ENCODE measurements at regions not wholly inside any gene's neighbourhood (a gene's known extent, or its start where the extent isn't known, plus 50 kb on each side); places are given as distances from the start of the nearest gene placed in this dataset.

DNA sequence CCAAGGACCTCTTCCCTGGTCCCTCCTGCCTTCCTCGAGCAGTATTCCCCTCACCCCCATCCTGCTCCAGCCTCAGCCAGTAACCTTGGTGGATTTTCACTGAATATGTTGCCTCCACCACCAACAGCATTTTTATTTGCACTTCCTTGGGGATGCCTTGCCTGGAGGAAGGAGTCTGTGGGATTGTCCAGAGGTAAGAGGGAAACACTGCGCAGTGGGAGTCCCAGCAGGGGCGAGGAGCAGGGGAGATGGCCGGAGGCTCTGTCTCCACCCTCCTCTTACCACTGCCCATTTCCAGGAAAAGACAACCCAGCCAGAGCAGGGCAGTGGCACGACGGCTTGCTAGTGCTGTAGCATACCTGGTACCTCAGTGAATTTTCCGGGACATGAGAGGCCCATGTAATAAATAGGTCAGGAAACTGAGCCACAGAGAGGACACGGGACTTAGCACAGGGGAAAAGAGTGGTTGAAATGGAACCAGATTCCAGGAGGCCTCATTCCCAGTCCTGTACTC lies 388.2 kb upstream of the PODXL start:
- Histone ChIP-seq H3K9ac (ENCODE audit: low read depth, low read length) (no peak overlapping the region), H3K4me2 (ENCODE audit: insufficient read depth, low read length) (no peak overlapping the region), H3K9me3 (ENCODE audit: insufficient read depth, low read length, severe bottlenecking) (no peaks in the 10 kb centered on the region), H3K4me3 (ENCODE audit: low read depth in 1 of 2, low read length in 2 of 2) (no peak overlapping the region), H3K27me3 (ENCODE audit: insufficient read depth, low read length, poor library complexity) (peaks cover 5% of the 10 kb centered on the region), H4K20me1 (ENCODE audit: insufficient read depth, low read length) (no peaks in the 10 kb centered on the region), H3K27ac (ENCODE audit: low read length) (no peak overlapping the region), H3K4me1 (ENCODE audit: insufficient read depth, low read length) (no peaks in the 10 kb centered on the region), H2AFZ (ENCODE audit: low read depth, low read length) (no peak overlapping the region), H3K36me3 (ENCODE audit: insufficient read depth, low read length) (no peaks in the 10 kb centered on the region), H3K79me2 (ENCODE audit: insufficient read depth, low read length) (no peaks in the 10 kb centered on the region)
- ATAC-seq (ENCODE audit: insufficient read depth, low read depth): no peak
- DNase-seq: no peak
- TF ChIP-seq EZH2 (IDR thresholded peaks at IDR 0.05; ENCODE audit: borderline replicate concordance, low read depth, low read length, severe bottlenecking): no peak
- no peak for TF ChIP-seq CTCF (IDR thresholded peaks at IDR 0.05; ENCODE audit: borderline replicate concordance, extremely low read depth, low read length, poor library complexity, severe bottlenecking)

DNA sequence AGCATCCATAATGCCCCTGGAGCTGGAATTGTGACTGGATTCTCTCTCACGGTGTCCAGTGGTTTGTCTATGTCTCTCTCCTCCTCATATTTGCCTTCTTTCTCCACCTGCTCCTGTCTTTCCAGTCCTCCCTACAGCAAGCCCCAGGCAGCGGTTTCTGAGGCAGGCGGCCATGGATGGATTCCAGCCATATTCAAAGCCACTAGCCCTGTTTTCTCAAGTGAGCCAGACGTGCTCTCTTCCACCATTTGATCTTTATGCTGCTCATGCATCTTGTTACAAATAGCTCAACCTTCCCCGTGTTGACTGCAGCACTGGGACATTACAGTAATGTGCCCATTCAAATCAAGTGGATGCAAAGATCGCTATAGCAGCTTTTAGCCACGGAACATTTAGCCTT lies 387.2 kb upstream of the PODXL start:
- Histone ChIP-seq H3K4me3 (ENCODE audit: low read depth in 1 of 2, low read length in 2 of 2) (no peak overlapping the region), H3K79me2 (ENCODE audit: insufficient read depth, low read length) (no peaks in the 10 kb centered on the region), H4K20me1 (ENCODE audit: insufficient read depth, low read length) (no peaks in the 10 kb centered on the region), H3K4me1 (ENCODE audit: insufficient read depth, low read length) (no peaks in the 10 kb centered on the region), H3K27ac (ENCODE audit: low read length) (no peak overlapping the region), H3K27me3 (ENCODE audit: insufficient read depth, low read length, poor library complexity) (peaks cover 5% of the 10 kb centered on the region), H3K9me3 (ENCODE audit: insufficient read depth, low read length, severe bottlenecking) (no peaks in the 10 kb centered on the region), H3K4me2 (ENCODE audit: insufficient read depth, low read length) (no peak overlapping the region), H2AFZ (ENCODE audit: low read depth, low read length) (no peak overlapping the region), H3K36me3 (ENCODE audit: insufficient read depth, low read length) (no peaks in the 10 kb centered on the region), H3K9ac (ENCODE audit: low read depth, low read length) (no peak overlapping the region)
- DNase-seq (no peak), ATAC-seq (ENCODE audit: insufficient read depth, low read depth) (no peak)
- TF ChIP-seq EZH2 (IDR thresholded peaks at IDR 0.05; ENCODE audit: borderline replicate concordance, low read depth, low read length, severe bottlenecking) (no peak), CTCF (IDR thresholded peaks at IDR 0.05; ENCODE audit: borderline replicate concordance, extremely low read depth, low read length, poor library complexity, severe bottlenecking) (no peak)

DNA sequence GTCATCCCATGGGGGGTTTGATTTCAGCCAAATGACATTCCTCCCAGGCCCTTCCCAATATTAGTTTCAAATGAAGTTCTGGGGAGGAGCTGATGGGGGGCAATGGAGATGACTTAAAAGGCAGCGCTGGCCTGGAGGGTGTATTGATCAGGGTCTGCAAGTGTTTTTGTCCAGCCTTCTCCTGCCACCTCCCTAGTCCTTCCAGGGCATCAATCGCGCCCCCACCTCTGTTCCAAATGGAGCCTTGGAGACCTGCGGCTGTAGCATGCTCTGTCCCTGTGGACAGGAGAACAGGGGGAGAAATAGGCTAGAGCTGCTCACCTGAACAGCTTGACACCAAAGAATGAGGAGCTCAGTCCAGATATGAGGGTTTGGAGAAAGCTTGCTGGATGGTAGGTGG lies 386.8 kb upstream of the PODXL start:
- no peaks in the 10 kb centered on the region for H4K20me1 ChIP-seq (ENCODE audit: insufficient read depth, low read length)
- ATAC-seq (ENCODE audit: insufficient read depth, low read depth) (no peak), DNase-seq (no peak)
- H3K9ac ChIP-seq (ENCODE audit: low read depth, low read length): no peak overlapping the region
- no peaks in the 10 kb centered on the region for H3K4me1 ChIP-seq (ENCODE audit: insufficient read depth, low read length)
- H3K4me2 ChIP-seq (ENCODE audit: insufficient read depth, low read length): no peak overlapping the region
- no peak overlapping the region for H3K27ac ChIP-seq (ENCODE audit: low read length)
- peaks cover 5% of the 10 kb centered on the region for H3K27me3 ChIP-seq (ENCODE audit: insufficient read depth, low read length, poor library complexity)
- H3K79me2 ChIP-seq (ENCODE audit: insufficient read depth, low read length): no peaks in the 10 kb centered on the region
- TF ChIP-seq CTCF (IDR thresholded peaks at IDR 0.05; ENCODE audit: borderline replicate concordance, extremely low read depth, low read length, poor library complexity, severe bottlenecking): no peak
- no peak for TF ChIP-seq EZH2 (IDR thresholded peaks at IDR 0.05; ENCODE audit: borderline replicate concordance, low read depth, low read length, severe bottlenecking)
- no peaks in the 10 kb centered on the region for H3K9me3 ChIP-seq (ENCODE audit: insufficient read depth, low read length, severe bottlenecking)
- no peaks in the 10 kb centered on the region for H3K36me3 ChIP-seq (ENCODE audit: insufficient read depth, low read length)
- no peak overlapping the region for H2AFZ ChIP-seq (ENCODE audit: low read depth, low read length)
- no peak overlapping the region for H3K4me3 ChIP-seq (ENCODE audit: low read depth in 1 of 2, low read length in 2 of 2)
